Islet precursor cell (in vitro differentiated cells): ENCODE measurements at regions not wholly inside any gene's neighbourhood (a gene's known extent, or its start where the extent isn't known, plus 50 kb on each side); places are given as distances from the start of the nearest gene placed in this dataset.

ENCODE experiments used
- DNase-seq: peaks from one replicate; pipeline ENCODE4 v3.0.0-alpha.2; 2018

- no peak for DNase-seq
Measured at GRCh38 chr16:85555719-85556455, 57.2 kb upstream of the GSE1 start.

GRCh38 chr16:85556456-85557082 lies 56.6 kb upstream of the GSE1 start:
- peak; percentile 83 for DNase-seq

- DNase-seq = no peak
Measured at GRCh38 chr16:85557083-85557970, 55.8 kb upstream of the GSE1 start.

- no peak for DNase-seq
Measured at GRCh38 chr16:85557971-85558657, 55.0 kb upstream of the GSE1 start.

- no peak for DNase-seq
Measured at GRCh38 chr16:85560932-85561247, 52.2 kb upstream of the GSE1 start.

- no peak for DNase-seq
Measured at GRCh38 chr16:85561248-85562092, 51.7 kb upstream of the GSE1 start.

GRCh38 chr16:85562093-85562786 lies 50.9 kb upstream of the GSE1 start:
- DNase-seq = no peak

- DNase-seq = no peak
Measured at GRCh38 chr16:85563034-85563433, 50.1 kb upstream of the GSE1 start.
